ENCODE measurements at regions not wholly inside any gene's neighbourhood (a gene's known extent, or its start where the extent isn't known, plus 50 kb on each side); places are given as distances from the start of the nearest gene placed in this dataset.

DNA sequence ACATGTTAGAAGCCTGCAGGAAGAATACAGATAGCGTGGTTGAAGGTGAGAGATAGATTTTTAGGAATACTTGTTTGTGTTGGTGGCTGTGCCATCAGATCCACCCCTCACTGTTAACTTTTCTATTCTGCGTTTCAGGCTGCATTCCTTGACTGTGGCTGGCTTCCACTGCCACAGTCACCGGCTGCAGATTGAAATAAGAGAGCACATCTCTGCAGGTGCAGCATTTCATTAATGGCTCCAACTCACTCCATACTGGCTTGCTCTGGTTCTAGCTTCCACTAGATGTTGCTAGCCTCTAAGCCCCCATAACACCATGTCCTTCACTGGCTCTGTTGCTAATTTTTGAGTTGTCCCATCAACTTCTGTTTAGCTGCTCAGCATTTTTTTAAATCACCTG, 286.5 kb downstream of the CPS1 start:
- Histone ChIP-seq H3K4me3 (replicated peaks in 1 of 4; ENCODE audit: control extremely low read depth in 1 of 4, insufficient read depth in 1 of 4, low read depth in 3 of 4, low read length in 4 of 4) (no peak overlapping the region), H4K20me1 (ENCODE audit: control insufficient read depth, extremely low read depth, insufficient read depth, low read length) (no peaks in the 10 kb centered on the region), H3K9me3 (ENCODE audit: control insufficient read depth, insufficient read depth, low read depth, low read length) (no peaks in the 10 kb centered on the region), H2AFZ (ENCODE audit: low read length) (no peak overlapping the region), H3K4me1 (ENCODE audit: control insufficient read depth, extremely low read depth, insufficient read depth, low read length) (no peaks in the 10 kb centered on the region), H3K9ac (ENCODE audit: insufficient read depth, low read length) (no peak overlapping the region), H3K27me3 (ENCODE audit: control insufficient read depth, insufficient read depth, low read length) (no peaks in the 10 kb centered on the region), H3K4me2 (ENCODE audit: extremely low read depth, insufficient read depth, low read length) (no peak overlapping the region), H3K79me2 (ENCODE audit: control insufficient read depth, insufficient read depth, low read length) (no peaks in the 10 kb centered on the region), H3K36me3 (ENCODE audit: control insufficient read depth, insufficient read depth, low read length) (no peaks in the 10 kb centered on the region), H3K27ac (ENCODE audit: insufficient read depth, low read length) (no peak overlapping the region)
- DNase-seq (ENCODE audit: low read depth in 2 of 2): no peak
- TF ChIP-seq, protein P1, sequence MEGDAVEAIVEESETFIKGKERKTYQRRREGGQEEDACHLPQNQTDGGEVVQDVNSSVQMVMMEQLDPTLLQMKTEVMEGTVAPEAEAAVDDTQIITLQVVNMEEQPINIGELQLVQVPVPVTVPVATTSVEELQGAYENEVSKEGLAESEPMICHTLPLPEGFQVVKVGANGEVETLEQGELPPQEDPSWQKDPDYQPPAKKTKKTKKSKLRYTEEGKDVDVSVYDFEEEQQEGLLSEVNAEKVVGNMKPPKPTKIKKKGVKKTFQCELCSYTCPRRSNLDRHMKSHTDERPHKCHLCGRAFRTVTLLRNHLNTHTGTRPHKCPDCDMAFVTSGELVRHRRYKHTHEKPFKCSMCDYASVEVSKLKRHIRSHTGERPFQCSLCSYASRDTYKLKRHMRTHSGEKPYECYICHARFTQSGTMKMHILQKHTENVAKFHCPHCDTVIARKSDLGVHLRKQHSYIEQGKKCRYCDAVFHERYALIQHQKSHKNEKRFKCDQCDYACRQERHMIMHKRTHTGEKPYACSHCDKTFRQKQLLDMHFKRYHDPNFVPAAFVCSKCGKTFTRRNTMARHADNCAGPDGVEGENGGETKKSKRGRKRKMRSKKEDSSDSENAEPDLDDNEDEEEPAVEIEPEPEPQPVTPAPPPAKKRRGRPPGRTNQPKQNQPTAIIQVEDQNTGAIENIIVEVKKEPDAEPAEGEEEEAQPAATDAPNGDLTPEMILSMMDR (conservative IDR thresholded peaks at IDR 0.05 in 1 of 2, IDR thresholded peaks at IDR 0.05 in 1 of 2; ENCODE audit: low read depth in 1 of 2, low read length in 2 of 2): no peak
- TF ChIP-seq EZH2 (IDR thresholded peaks at IDR 0.05; ENCODE audit: low read length, missing control alignments): no peak

DNA sequence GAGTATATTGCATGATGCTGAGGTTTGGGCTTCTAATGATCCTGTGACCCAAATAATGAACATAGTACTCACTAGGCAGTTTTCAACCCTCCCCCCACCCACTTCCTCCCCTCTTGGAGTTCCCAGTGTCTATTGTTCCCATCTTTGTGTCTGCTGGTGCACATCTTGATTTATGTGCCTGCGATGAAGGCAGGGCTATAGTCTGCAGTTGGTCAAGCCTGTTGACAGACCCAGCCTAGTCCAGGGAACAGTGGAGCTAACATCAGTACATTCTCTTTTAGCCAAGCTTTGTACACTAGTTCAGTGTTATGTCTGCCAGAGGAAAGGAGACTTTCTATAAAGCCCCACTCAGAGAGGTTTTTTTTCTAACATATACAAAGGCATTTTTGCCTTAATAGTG, 287.6 kb downstream of the CPS1 start:
- no peak for TF ChIP-seq EZH2 (IDR thresholded peaks at IDR 0.05; ENCODE audit: low read length, missing control alignments)
- TF ChIP-seq, protein P1 (conservative IDR thresholded peaks at IDR 0.05 in 1 of 2, IDR thresholded peaks at IDR 0.05 in 1 of 2; ENCODE audit: low read depth in 1 of 2, low read length in 2 of 2): no peak
- no peaks in the 10 kb centered on the region for H3K36me3 ChIP-seq (ENCODE audit: control insufficient read depth, insufficient read depth, low read length)
- no peaks in the 10 kb centered on the region for H4K20me1 ChIP-seq (ENCODE audit: control insufficient read depth, extremely low read depth, insufficient read depth, low read length)
- no peak for DNase-seq (ENCODE audit: low read depth in 2 of 2)
- no peak overlapping the region for H3K4me3 ChIP-seq (replicated peaks in 1 of 4; ENCODE audit: control extremely low read depth in 1 of 4, insufficient read depth in 1 of 4, low read depth in 3 of 4, low read length in 4 of 4)
- H3K4me1 ChIP-seq (ENCODE audit: control insufficient read depth, extremely low read depth, insufficient read depth, low read length): no peaks in the 10 kb centered on the region
- H3K9me3 ChIP-seq (ENCODE audit: control insufficient read depth, insufficient read depth, low read depth, low read length): no peaks in the 10 kb centered on the region
- H3K4me2 ChIP-seq (ENCODE audit: extremely low read depth, insufficient read depth, low read length): no peak overlapping the region
- no peak overlapping the region for H3K9ac ChIP-seq (ENCODE audit: insufficient read depth, low read length)
- no peak overlapping the region for H2AFZ ChIP-seq (ENCODE audit: low read length)
- H3K79me2 ChIP-seq (ENCODE audit: control insufficient read depth, insufficient read depth, low read length): no peaks in the 10 kb centered on the region
- no peaks in the 10 kb centered on the region for H3K27me3 ChIP-seq (ENCODE audit: control insufficient read depth, insufficient read depth, low read length)
- no peak overlapping the region for H3K27ac ChIP-seq (ENCODE audit: insufficient read depth, low read length)

GRCh38 chr2:210859314-210859713, 302.9 kb downstream of the CPS1 start:
- TF ChIP-seq, protein P1 (conservative IDR thresholded peaks at IDR 0.05 in 1 of 2, IDR thresholded peaks at IDR 0.05 in 1 of 2; ENCODE audit: low read depth in 1 of 2, low read length in 2 of 2): no peak
- no peak for TF ChIP-seq EZH2 (IDR thresholded peaks at IDR 0.05; ENCODE audit: low read length, missing control alignments)
- Histone ChIP-seq H3K36me3 (ENCODE audit: control insufficient read depth, insufficient read depth, low read length) (no peaks in the 10 kb centered on the region), H3K9me3 (ENCODE audit: control insufficient read depth, insufficient read depth, low read depth, low read length) (no peaks in the 10 kb centered on the region), H2AFZ (ENCODE audit: low read length) (no peak overlapping the region), H3K4me2 (ENCODE audit: extremely low read depth, insufficient read depth, low read length) (no peak overlapping the region), H3K4me1 (ENCODE audit: control insufficient read depth, extremely low read depth, insufficient read depth, low read length) (no peaks in the 10 kb centered on the region), H3K9ac (ENCODE audit: insufficient read depth, low read length) (no peak overlapping the region), H3K79me2 (ENCODE audit: control insufficient read depth, insufficient read depth, low read length) (no peaks in the 10 kb centered on the region), H3K4me3 (replicated peaks in 1 of 4; ENCODE audit: control extremely low read depth in 1 of 4, insufficient read depth in 1 of 4, low read depth in 3 of 4, low read length in 4 of 4) (no peak overlapping the region), H3K27me3 (ENCODE audit: control insufficient read depth, insufficient read depth, low read length) (no peaks in the 10 kb centered on the region), H4K20me1 (ENCODE audit: control insufficient read depth, extremely low read depth, insufficient read depth, low read length) (no peaks in the 10 kb centered on the region), H3K27ac (ENCODE audit: insufficient read depth, low read length) (no peak overlapping the region)
- no peak for DNase-seq (ENCODE audit: low read depth in 2 of 2)
